Muscle of arm (tissue), 1 donor: ENCODE measurements at regions not wholly inside any gene's neighbourhood (a gene's known extent, or its start where the extent isn't known, plus 50 kb on each side); places are given as distances from the start of the nearest gene placed in this dataset.
"Not testable (repeated sequence)": the region's sequence is repeated elsewhere in the genome, so short reads cannot be mapped to it uniquely, and the experiment has no call there.

Source experiments
- DNase-seq: peaks from one replicate; pipeline ENCODE4 v3.0.0-alpha.2; 2013

GRCh38 chr4:42205541-42205940, 53.1 kb upstream of the BEND4 start:
- DNase-seq, result no peak

GRCh38 chr4:42216664-42217063, 64.2 kb upstream of the BEND4 start:
- DNase-seq, result peak; percentile 43

GRCh38 chr4:42225286-42225685, 72.8 kb upstream of the BEND4 start:
- no peak for DNase-seq

- DNase-seq, result no peak
These were observed 82.4 kb upstream of the BEND4 start for GRCh38 chr4:42234817-42235216.

- no peak for DNase-seq
These were observed 83.0 kb upstream of the BEND4 start for GRCh38 chr4:42235304-42236021.

GRCh38 chr4:42237010-42237409, 84.6 kb upstream of the BEND4 start:
- DNase-seq, result no peak

- no peak for DNase-seq
These were observed 85.0 kb upstream of the BEND4 start for GRCh38 chr4:42237451-42237850.

GRCh38 chr4:42248972-42249371, 96.5 kb upstream of the BEND4 start:
- no peak for DNase-seq

- DNase-seq, result no peak
These were observed 99.9 kb upstream of the BEND4 start for GRCh38 chr4:42252315-42252714.

GRCh38 chr4:42257645-42258044, 105.2 kb upstream of the BEND4 start:
- not testable (repeated sequence) for DNase-seq

GRCh38 chr4:42262701-42263490, 110.4 kb upstream of the BEND4 start:
- DNase-seq, result no peak

- DNase-seq, result no peak
These were observed 113.5 kb upstream of the BEND4 start for GRCh38 chr4:42265782-42266602.

GRCh38 chr4:42267724-42268123, 115.3 kb upstream of the BEND4 start:
- DNase-seq, result no peak

GRCh38 chr4:42268824-42269223, 116.4 kb upstream of the BEND4 start:
- no peak for DNase-seq

- DNase-seq, result no peak
These were observed 118.6 kb upstream of the BEND4 start for GRCh38 chr4:42271096-42271495.

GRCh38 chr4:42277291-42277690, 120.0 kb upstream of the SHISA3 start:
- no peak for DNase-seq

- no peak for DNase-seq
These were observed 118.5 kb upstream of the SHISA3 start for GRCh38 chr4:42278709-42279324.

GRCh38 chr4:42280327-42281095, 116.8 kb upstream of the SHISA3 start:
- DNase-seq, result no peak

- no peak for DNase-seq
These were observed 115.8 kb upstream of the SHISA3 start for GRCh38 chr4:42281324-42282020.

- DNase-seq, result peak; percentile 84
These were observed 115.0 kb upstream of the SHISA3 start for GRCh38 chr4:42282081-42282901.
